LNCAP (cell line): ENCODE measurements at regions not wholly inside any gene's neighbourhood (a gene's known extent, or its start where the extent isn't known, plus 50 kb on each side); places are given as distances from the start of the nearest gene placed in this dataset.
A peak's percentile ranks its signal among the peaks of the same experiment; 100 is the strongest.

Experiments used
- TF ChIP-seq, protein P1 (sequence below): fragments of 450-650 bp; IDR thresholded peaks from 2 replicates; pipeline ENCODE4 v1.5.1; 2017; ENCODE audit warnings: mild to moderate bottlenecking

DNA sequence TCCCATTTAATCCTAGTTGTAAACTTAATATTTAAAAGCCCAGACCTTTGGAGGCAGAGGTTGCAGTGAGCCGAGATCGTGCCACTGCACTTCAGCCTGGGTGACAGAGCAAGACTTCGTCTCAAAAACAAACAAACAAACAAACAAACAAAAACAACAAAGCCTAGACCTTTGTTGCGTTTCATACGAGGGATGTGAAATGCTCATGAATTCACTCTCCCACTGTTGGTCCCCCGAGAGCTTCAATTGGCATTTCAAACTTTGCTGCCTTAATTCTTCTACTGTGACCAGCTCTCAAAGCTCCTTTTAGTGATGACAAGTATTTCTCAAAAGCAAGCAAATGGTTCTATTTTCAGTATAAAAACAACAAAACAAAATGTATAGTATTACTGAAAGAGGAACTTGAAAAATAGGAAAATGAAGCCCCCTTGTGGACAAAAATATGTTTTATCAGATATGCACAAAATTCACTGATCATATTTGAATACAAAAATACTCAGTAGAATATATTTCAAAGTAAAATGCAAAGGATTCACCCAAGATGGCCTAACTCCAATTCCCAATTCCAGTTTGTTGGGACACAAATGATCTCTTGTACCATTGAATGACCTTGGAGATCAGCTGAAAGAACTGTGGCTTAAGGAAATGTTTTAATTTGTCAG is 140.4 kb downstream of the ESM1 start:
- TF ChIP-seq, protein P1, sequence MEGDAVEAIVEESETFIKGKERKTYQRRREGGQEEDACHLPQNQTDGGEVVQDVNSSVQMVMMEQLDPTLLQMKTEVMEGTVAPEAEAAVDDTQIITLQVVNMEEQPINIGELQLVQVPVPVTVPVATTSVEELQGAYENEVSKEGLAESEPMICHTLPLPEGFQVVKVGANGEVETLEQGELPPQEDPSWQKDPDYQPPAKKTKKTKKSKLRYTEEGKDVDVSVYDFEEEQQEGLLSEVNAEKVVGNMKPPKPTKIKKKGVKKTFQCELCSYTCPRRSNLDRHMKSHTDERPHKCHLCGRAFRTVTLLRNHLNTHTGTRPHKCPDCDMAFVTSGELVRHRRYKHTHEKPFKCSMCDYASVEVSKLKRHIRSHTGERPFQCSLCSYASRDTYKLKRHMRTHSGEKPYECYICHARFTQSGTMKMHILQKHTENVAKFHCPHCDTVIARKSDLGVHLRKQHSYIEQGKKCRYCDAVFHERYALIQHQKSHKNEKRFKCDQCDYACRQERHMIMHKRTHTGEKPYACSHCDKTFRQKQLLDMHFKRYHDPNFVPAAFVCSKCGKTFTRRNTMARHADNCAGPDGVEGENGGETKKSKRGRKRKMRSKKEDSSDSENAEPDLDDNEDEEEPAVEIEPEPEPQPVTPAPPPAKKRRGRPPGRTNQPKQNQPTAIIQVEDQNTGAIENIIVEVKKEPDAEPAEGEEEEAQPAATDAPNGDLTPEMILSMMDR: peak; percentile 59

DNA sequence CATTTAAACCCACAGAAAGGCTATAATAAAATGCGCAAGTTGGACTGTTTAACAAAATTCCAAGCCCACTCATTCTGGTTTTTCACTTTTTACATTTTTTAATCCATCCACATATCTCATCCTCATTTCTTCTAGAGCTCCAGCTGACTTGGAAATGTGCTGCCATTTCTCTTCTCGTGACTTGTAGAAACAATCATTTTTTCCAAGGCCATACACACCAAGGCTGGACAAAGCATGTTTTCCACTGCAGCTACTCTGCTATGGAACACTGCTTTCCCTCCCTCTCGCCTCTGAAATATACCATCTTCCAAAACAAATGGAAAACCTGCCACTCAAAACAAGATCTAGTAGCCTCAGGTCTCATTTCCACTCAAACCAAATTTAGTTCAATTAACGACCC is 141.1 kb downstream of the ESM1 start:
- TF ChIP-seq, protein P1: no peak

- TF ChIP-seq, protein P1: no peak
Observed at GRCh38 chr5:54841481-54841880, 143.9 kb downstream of the ESM1 start.

- TF ChIP-seq, protein P1: no peak
Observed at GRCh38 chr5:54838843-54839242, 146.6 kb downstream of the ESM1 start.

GRCh38 chr5:54837981-54838380 is 147.4 kb downstream of the ESM1 start:
- TF ChIP-seq, protein P1: no peak

- TF ChIP-seq, protein P1: no peak
Observed at GRCh38 chr5:54837093-54837492, 148.3 kb downstream of the ESM1 start.

DNA sequence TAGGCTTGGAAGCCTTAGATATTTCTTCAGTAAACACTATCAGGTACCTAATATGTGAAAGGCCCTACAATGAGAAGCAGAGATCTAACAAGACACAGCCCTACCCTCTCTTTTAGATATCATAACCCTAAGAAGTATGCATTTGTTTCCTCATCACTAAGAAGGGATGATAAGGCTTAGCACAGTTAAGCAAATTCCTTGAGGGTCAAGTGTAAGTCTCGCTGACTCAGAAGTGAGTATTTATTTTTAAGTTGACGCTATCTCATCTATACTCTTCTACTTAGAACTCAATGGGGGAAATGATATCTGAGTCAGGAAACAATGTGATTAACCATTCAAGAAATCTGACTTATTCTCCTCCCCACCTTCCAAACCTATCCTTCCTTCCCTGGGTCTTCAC is 149.7 kb downstream of the ESM1 start:
- TF ChIP-seq, protein P1: no peak
